A549 (cell line): ENCODE measurements at regions not wholly inside any gene's neighbourhood (a gene's known extent, or its start where the extent isn't known, plus 50 kb on each side); places are given as distances from the start of the nearest gene placed in this dataset.
A peak's percentile ranks its signal among the peaks of the same experiment; 100 is the strongest.

Experiments
- ATAC-seq, 2 experiments: fragments of 200-7000 bp in 1 of 2; fragments of >200 bp in 1 of 2; cut with Nextera tagmentation in 1 of 2; cut with Tn5 transposase in 1 of 2; 3 replicates each; pipeline versions ENCODE4 v1.8.0 to v1.9.1; 2018 to 2020; ENCODE audit warnings: mild to moderate bottlenecking in 1 of 2, moderate library complexity in 1 of 2
- CTCF ChIA-PET: fragments of 300-600 bp; sonication (Branson Sonifier 250); formaldehyde crosslinking; extraction: SDS; loops from one replicate; lab custom pipeline; 2021; ENCODE audit warnings: antibody characterized with exemption, inconsistent platforms; lab: Yijun Ruan, JAX
- POLR2A ChIA-PET: fragments of 350-600 bp; formaldehyde crosslinking; extraction: SDS; loops from one replicate; lab custom pipeline; 2021; ENCODE audit warnings: antibody characterized with exemption, inconsistent platforms; lab: Yijun Ruan, JAX
- DNase-seq, 2 experiments: peaks; one replicate each; pipeline versions ENCODE4 v3.0.0 to v3.0.0-alpha.2; 2011 to 2016; ENCODE audit warnings: low read depth in 1 of 2, low spot score in 1 of 2
- FAIRE-seq: peaks from 2 replicates; lab custom pipeline; 2011; peaks lifted over from hg19 to GRCh38; lab: Jason Lieb, UNC
- H3K27ac ChIP-seq, 2 experiments: fragments of >200 bp; sonication (Bioruptor Twin); formaldehyde crosslinking; 3 replicates each; pipeline ENCODE4 v1.5.1; 2016 to 2017
- H3K4me1 ChIP-seq: fragments of >200 bp; sonication (Bioruptor Twin); formaldehyde crosslinking; 3 replicates; pipeline ENCODE4 v1.6.1; 2016
- H3K4me2 ChIP-seq: fragments of >200 bp; sonication (Bioruptor Twin); formaldehyde crosslinking; 3 replicates; pipeline ENCODE4 v1.6.1; 2016
- H3K4me3 ChIP-seq: fragments of >200 bp; sonication (Bioruptor Twin); formaldehyde crosslinking; 3 replicates; pipeline ENCODE4 v1.5.1; 2016
- H3K9me3 ChIP-seq: fragments of >200 bp; sonication (Bioruptor Twin); formaldehyde crosslinking; 3 replicates; pipeline ENCODE4 v1.6.1; 2016
- CBX8 ChIP-seq: fragments of 200-600 bp; sonication (generic); IDR thresholded peaks from 2 replicates; pipeline ENCODE4 v1.6.1; 2016
- EHMT2 ChIP-seq: fragments of 200-600 bp; sonication (generic); IDR thresholded peaks from 2 replicates; pipeline ENCODE4 v1.6.1; 2016; ENCODE audit warnings: antibody characterized with exemption, low read depth, mild to moderate bottlenecking, moderate library complexity
- GATA3 ChIP-seq: IDR thresholded peaks from 2 replicates; pipeline ENCODE4 v1.6.1; 2012; ENCODE audit warnings: borderline replicate concordance
- HOXA7 ChIP-seq: fragments of 250-450 bp; sonication (Bioruptor Pico); IDR thresholded peaks from 2 replicates; pipeline ENCODE4 v1.5.0; 2020; ENCODE audit warnings: mild to moderate bottlenecking, moderate library complexity
- HOXB13 ChIP-seq: fragments of 250-450 bp; sonication (Bioruptor Pico); IDR thresholded peaks from 2 replicates; pipeline ENCODE4 v1.5.0; 2020; ENCODE audit warnings: low read depth, mild to moderate bottlenecking, moderate library complexity
- MYC ChIP-seq: IDR thresholded peaks from 2 replicates; pipeline ENCODE4 v1.6.1; 2012; ENCODE audit warnings: mild to moderate bottlenecking, inconsistent platforms, low read length, improper control_type of control experiment, borderline replicate concordance
- RARB ChIP-seq: fragments of 250-450 bp; sonication (Bioruptor Pico); IDR thresholded peaks from 2 replicates; pipeline ENCODE4 v1.8.0; 2021; ENCODE audit warnings: mild to moderate bottlenecking, moderate library complexity
- RNF2 ChIP-seq: fragments of 200-600 bp; sonication (generic); IDR thresholded peaks from 2 replicates; pipeline ENCODE4 v1.6.1; 2016; ENCODE audit warnings: low read depth, mild to moderate bottlenecking, antibody characterized with exemption, moderate library complexity, borderline replicate concordance
- SMC3 ChIP-seq: fragments of >200 bp; sonication (Bioruptor Twin); formaldehyde crosslinking; IDR thresholded peaks from 3 replicates; pipeline ENCODE4 v1.6.1; 2018; ENCODE audit warnings: inconsistent platforms
- ZSCAN20 ChIP-seq: fragments of 250-450 bp; sonication (Bioruptor Pico); IDR thresholded peaks from 2 replicates; pipeline ENCODE4 v1.8.0; 2022; ENCODE audit warnings: mild to moderate bottlenecking, moderate library complexity
- WGBS: methylation state at CpG from one replicate; pipeline ENCODE4 v1.1.6; 2017; ENCODE audit errors: missing lambda C conversion rate; 5-methylcytosine and 5-hydroxymethylcytosine counted together
- TF ChIP-seq, protein P1 (sequence below): fragments of >200 bp; sonication (Bioruptor Twin); formaldehyde crosslinking; IDR thresholded peaks from 2 replicates; pipeline ENCODE4 v1.6.1; 2016
- TF ChIP-seq, protein P2 (sequence below): IDR thresholded peaks from 2 replicates; pipeline ENCODE4 v1.6.1; 2012; ENCODE audit warnings: low read depth, borderline replicate concordance
- TF ChIP-seq, protein P3 (sequence below): IDR thresholded peaks from 2 replicates; pipeline ENCODE4 v1.6.1; 2012
- TF ChIP-seq, protein P4 (sequence below): fragments of 200-600 bp; sonication (generic); IDR thresholded peaks from 2 replicates; pipeline ENCODE4 v1.6.1; 2016; ENCODE audit warnings: antibody characterized with exemption, mild to moderate bottlenecking, moderate library complexity
- TF ChIP-seq, protein P5 (sequence below): fragments of 250-450 bp; sonication (Bioruptor Pico); IDR thresholded peaks from 2 replicates; pipeline ENCODE4 v1.5.0; 2021; ENCODE audit warnings: mild to moderate bottlenecking, moderate library complexity, borderline replicate concordance
- TF ChIP-seq, protein P6 (sequence below): fragments of 150-350 bp; IDR thresholded peaks from 2 replicates; pipeline ENCODE4 v1.6.1; 2014; ENCODE audit warnings: low read depth, mild to moderate bottlenecking, low read length

DNA sequence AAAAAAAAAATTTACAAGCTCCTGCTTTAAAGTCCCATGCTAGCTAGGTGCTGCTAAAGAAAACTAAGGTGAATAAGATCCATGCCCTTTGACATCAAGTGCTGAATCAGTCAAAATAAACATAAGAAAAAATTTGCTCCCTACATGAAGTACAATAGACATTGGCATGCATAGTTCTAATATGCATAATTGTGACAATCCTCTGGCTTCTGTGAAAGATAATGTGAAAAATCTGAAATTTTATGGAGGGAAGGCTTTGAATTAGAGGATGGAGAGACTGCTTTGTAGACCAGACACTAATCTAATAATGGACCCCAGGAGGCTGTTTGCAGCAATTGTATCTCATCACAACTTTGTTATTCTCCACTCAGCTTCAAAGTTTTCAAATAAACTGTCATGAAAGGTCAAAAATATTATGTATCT lies 127.9 kb upstream of the CDK1 start:
- 0 out of 6 replicates have a peak overlapping the region, but pooled peaks of 1 of the 2 experiments have one; percentile 13 for H3K27ac ChIP-seq
- no peak for FAIRE-seq
- H3K4me2 ChIP-seq = peak overlapping the region; percentile 46
- no peak for DNase-seq
- ChIA-PET POLR2A (no interaction called here), CTCF (interaction anchor here (1.0 to 9.6 kb wide), 4 partner anchors 102 to 209 kb away, joined by 3 to 201 read pairs (median 6); no protein-coding TSS in a partner anchor)
- no peak for ATAC-seq
- no peaks in the 10 kb centered on the region for H3K9me3 ChIP-seq
- no peak overlapping the region for H3K4me3 ChIP-seq
- peaks cover 32% of the 10 kb centered on the region; the same call in 2 of the 3 replicates for H3K4me1 ChIP-seq
- TF ChIP-seq, protein P1, sequence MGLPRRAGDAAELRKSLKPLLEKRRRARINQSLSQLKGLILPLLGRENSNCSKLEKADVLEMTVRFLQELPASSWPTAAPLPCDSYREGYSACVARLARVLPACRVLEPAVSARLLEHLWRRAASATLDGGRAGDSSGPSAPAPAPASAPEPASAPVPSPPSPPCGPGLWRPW = no peak
- TF ChIP-seq RNF2 (no peak), GATA3 (no peak), CBX8 (no peak), MYC (no peak)
- TF ChIP-seq, protein P2, sequence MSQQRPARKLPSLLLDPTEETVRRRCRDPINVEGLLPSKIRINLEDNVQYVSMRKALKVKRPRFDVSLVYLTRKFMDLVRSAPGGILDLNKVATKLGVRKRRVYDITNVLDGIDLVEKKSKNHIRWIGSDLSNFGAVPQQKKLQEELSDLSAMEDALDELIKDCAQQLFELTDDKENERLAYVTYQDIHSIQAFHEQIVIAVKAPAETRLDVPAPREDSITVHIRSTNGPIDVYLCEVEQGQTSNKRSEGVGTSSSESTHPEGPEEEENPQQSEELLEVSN = no peak
- TF ChIP-seq, protein P3, sequence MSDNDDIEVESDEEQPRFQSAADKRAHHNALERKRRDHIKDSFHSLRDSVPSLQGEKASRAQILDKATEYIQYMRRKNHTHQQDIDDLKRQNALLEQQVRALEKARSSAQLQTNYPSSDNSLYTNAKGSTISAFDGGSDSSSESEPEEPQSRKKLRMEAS = no peak

DNA sequence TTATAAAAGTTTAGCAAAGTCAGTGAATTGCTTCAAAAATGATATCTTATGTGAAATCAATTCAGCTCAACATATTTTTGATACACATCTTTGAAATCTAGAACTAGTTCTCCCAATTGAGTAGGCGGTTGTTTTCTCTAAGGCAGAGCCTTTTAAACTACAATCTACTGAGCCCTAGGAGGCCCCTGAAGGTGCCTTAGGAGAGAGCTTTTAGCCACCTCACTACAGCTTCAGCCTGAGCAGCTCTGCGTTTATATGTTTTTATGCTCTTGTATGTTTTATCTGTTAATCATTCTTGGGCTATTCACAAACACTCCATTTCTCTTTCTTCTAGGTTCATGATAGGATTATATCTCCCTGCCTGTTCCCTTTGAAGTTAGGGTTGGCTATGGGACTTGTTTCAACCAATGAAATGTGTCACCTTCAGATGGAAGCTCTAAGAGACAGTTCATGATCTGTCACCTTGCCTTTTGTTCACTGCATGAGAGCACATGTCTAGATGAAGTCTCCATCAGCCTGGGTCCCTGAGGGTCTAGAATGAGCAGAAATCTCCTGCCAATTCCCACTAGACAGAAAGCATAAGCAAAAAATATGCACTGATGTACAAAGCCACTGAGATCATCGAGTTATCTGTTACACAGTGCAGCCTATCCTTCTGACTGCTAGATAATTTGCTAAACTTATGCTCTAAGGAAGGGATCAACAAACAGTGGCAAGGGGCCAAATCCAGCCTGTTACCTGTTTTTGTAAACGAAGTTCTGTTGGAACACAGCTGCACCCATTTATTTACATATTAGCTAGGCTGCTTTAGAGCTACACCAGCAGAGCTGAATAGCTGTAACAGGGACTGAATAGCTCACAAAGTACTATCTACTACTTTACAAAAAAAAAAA lies 128.5 kb upstream of the CDK1 start:
- peak; percentile 32 to 60; a peak in 3 of 6 replicates for ATAC-seq

More for the DNA sequence above, 128.5 kb upstream of the CDK1 start:
- 29% methylated on average over 4 of the region's 4 CpGs for WGBS
- ChIA-PET CTCF (interaction anchor here (0.6 to 9.6 kb wide), 6 partner anchors 68 to 779 kb away, joined by 3 to 201 read pairs (median 3); no protein-coding TSS in a partner anchor), POLR2A (no interaction called here)
- Histone ChIP-seq H3K4me1 (peaks cover 29% of the 10 kb centered on the region; the same call in 2 of the 3 replicates), H3K4me3 (no peak overlapping the region), H3K27ac (peak overlapping the region in 1 of 2 experiments; percentile 6; a peak in 1 of 6 replicates), H3K9me3 (no peaks in the 10 kb centered on the region), H3K4me2 (peak overlapping the region; percentile 46)
- FAIRE-seq (no peak), DNase-seq (no peak)
- no peak for TF ChIP-seq SMC3
- TF ChIP-seq HOXA7 = no peak
- no peak for TF ChIP-seq GATA3
- TF ChIP-seq, protein P4, sequence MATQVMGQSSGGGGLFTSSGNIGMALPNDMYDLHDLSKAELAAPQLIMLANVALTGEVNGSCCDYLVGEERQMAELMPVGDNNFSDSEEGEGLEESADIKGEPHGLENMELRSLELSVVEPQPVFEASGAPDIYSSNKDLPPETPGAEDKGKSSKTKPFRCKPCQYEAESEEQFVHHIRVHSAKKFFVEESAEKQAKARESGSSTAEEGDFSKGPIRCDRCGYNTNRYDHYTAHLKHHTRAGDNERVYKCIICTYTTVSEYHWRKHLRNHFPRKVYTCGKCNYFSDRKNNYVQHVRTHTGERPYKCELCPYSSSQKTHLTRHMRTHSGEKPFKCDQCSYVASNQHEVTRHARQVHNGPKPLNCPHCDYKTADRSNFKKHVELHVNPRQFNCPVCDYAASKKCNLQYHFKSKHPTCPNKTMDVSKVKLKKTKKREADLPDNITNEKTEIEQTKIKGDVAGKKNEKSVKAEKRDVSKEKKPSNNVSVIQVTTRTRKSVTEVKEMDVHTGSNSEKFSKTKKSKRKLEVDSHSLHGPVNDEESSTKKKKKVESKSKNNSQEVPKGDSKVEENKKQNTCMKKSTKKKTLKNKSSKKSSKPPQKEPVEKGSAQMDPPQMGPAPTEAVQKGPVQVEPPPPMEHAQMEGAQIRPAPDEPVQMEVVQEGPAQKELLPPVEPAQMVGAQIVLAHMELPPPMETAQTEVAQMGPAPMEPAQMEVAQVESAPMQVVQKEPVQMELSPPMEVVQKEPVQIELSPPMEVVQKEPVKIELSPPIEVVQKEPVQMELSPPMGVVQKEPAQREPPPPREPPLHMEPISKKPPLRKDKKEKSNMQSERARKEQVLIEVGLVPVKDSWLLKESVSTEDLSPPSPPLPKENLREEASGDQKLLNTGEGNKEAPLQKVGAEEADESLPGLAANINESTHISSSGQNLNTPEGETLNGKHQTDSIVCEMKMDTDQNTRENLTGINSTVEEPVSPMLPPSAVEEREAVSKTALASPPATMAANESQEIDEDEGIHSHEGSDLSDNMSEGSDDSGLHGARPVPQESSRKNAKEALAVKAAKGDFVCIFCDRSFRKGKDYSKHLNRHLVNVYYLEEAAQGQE = no peak
- TF ChIP-seq RARB (CRISPR knock-in tag) = no peak
- TF ChIP-seq ZSCAN20 (CRISPR knock-in tag) = no peak
- TF ChIP-seq EHMT2 = no peak
- TF ChIP-seq, protein P5, sequence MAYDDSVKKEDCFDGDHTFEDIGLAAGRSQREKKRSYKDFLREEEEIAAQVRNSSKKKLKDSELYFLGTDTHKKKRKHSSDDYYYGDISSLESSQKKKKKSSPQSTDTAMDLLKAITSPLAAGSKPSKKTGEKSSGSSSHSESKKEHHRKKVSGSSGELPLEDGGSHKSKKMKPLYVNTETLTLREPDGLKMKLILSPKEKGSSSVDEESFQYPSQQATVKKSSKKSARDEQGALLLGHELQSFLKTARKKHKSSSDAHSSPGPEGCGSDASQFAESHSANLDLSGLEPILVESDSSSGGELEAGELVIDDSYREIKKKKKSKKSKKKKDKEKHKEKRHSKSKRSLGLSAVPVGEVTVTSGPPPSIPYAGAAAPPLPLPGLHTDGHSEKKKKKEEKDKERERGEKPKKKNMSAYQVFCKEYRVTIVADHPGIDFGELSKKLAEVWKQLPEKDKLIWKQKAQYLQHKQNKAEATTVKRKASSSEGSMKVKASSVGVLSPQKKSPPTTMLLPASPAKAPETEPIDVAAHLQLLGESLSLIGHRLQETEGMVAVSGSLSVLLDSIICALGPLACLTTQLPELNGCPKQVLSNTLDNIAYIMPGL (CRISPR knock-in tag) = no peak
- TF ChIP-seq HOXB13 = no peak
- TF ChIP-seq, protein P6, sequence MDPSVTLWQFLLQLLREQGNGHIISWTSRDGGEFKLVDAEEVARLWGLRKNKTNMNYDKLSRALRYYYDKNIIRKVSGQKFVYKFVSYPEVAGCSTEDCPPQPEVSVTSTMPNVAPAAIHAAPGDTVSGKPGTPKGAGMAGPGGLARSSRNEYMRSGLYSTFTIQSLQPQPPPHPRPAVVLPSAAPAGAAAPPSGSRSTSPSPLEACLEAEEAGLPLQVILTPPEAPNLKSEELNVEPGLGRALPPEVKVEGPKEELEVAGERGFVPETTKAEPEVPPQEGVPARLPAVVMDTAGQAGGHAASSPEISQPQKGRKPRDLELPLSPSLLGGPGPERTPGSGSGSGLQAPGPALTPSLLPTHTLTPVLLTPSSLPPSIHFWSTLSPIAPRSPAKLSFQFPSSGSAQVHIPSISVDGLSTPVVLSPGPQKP = no peak
